SK-N-MC (cell line): ENCODE measurements at regions not wholly inside any gene's neighbourhood (a gene's known extent, or its start where the extent isn't known, plus 50 kb on each side); places are given as distances from the start of the nearest gene placed in this dataset.

Experiments used
- EZH2 ChIP-seq: fragments of 200-600 bp; sonication (generic); IDR thresholded peaks from one replicate; pipeline ENCODE4 v1.6.1; 2017; ENCODE audit warnings: antibody characterized with exemption
- POLR2AphosphoS5 ChIP-seq: IDR thresholded peaks from 2 replicates; pipeline ENCODE4 v1.6.1; 2012; ENCODE audit warnings: mild to moderate bottlenecking, low read depth, low read length, borderline replicate concordance

DNA sequence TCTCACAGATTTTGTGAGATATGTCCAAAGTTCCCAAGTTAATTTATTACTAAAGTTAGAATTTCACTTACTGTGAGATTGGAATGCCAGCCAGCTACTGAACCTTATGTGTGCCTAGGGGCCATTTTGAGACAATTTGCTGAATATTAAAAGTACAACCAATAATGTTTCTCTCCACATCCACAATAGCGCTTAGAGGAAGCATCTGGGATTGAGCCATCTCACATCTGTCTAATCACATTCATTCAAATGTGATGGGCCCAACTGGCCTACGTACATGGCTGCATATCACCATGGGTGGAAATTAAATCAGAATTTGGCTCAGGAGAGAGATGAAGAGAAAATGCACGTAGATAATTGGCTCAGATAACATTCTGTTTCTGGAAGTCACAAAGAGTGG, 1294.0 kb downstream of the AACS start:
- TF ChIP-seq POLR2AphosphoS5 (no peak), EZH2 (no peak)
